HG02642 (cell line): ENCODE measurements at regions not wholly inside any gene's neighbourhood (a gene's known extent, or its start where the extent isn't known, plus 50 kb on each side); places are given as distances from the start of the nearest gene placed in this dataset.

ENCODE experiments used
- ATAC-seq: cut with Tn5 transposase; IDR thresholded peaks from one replicate; pipeline ENCODE4 v1.9.1; 2021; ENCODE audit warnings: mild to moderate bottlenecking; ENCODE audit not compliant: unreplicated experiment, poor library complexity

DNA sequence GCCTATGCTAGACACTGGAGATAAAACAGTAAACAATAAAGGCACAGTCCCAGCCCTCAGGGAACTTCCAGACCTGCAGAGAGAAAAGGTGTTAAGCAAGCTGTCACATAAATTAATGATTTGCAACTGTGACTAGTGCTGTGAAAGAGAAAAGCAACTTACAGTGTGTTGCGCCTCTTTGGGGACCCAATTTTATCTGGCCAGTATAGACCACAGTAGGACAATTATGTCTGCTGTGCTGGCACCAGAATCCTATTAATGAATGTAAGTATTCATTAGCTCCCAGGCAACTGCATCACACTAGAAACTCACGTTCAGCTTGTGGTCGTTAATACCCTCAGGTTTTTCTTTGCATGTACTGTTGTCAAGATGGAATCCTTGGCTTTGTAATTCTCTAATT lies 55.3 kb upstream of the CHST9 start:
- ATAC-seq = no peak

DNA sequence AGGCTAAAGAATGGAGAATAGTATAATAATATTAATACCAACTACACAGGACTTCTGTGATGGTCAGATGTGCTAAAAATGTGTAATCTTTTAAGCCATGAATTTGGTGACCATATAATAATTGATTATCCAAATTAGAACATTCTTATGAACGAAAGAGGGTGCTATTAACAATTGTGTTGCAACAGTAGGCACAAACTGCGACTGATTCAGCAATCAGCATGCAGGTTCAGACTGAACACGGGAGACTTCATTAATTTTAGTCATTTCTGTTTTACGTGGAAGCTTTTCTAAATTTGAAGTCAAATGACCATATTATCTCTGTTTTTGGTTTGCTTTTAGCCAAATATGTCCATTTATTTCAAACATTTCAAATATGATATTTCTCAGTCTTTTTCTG lies 54.6 kb upstream of the CHST9 start:
- no peak for ATAC-seq

DNA sequence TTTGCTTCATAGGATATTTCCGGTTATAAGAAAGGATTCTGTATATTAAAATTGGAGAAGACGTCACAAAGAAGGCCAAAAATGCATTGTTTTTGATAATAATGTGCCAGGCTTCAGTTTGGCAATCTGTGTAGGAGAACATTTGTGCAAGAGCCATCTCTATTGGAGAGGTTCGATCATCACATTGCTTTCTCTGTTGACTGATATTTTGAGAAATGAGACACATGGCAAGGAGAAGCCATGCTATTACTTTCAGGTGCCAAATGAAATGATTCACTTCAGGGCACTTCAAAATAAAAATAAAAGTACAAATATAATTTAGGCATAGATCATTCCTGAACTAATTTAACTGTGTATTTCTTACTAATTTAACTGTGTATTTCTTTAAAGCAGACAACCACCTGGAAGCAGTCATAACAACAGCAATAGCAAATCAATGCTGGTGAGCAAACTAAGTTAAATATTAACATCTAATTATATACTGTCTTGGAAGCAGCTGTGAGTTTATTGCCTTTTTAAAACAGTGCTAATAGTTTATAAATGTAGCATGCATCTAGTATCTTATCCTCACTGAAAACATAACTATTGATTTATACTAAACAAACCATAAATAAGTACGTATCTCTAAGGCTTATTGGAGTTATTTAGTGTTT lies 50.2 kb upstream of the CHST9 start:
- no peak for ATAC-seq
